ENCODE measurements at regions not wholly inside any gene's neighbourhood (a gene's known extent, or its start where the extent isn't known, plus 50 kb on each side); places are given as distances from the start of the nearest gene placed in this dataset.

- no peak overlapping the region for H3K27ac ChIP-seq
- H3K27me3 ChIP-seq (ENCODE audit: low read depth): no peaks in the 10 kb centered on the region
- intact Hi-C loops (cut with DNase I): no loop called here
- no peaks in the 10 kb centered on the region for H3K36me3 ChIP-seq
- H3K9me3 ChIP-seq: no peaks in the 10 kb centered on the region
- no peaks in the 10 kb centered on the region for H3K4me1 ChIP-seq
- TF ChIP-seq, protein P1, sequence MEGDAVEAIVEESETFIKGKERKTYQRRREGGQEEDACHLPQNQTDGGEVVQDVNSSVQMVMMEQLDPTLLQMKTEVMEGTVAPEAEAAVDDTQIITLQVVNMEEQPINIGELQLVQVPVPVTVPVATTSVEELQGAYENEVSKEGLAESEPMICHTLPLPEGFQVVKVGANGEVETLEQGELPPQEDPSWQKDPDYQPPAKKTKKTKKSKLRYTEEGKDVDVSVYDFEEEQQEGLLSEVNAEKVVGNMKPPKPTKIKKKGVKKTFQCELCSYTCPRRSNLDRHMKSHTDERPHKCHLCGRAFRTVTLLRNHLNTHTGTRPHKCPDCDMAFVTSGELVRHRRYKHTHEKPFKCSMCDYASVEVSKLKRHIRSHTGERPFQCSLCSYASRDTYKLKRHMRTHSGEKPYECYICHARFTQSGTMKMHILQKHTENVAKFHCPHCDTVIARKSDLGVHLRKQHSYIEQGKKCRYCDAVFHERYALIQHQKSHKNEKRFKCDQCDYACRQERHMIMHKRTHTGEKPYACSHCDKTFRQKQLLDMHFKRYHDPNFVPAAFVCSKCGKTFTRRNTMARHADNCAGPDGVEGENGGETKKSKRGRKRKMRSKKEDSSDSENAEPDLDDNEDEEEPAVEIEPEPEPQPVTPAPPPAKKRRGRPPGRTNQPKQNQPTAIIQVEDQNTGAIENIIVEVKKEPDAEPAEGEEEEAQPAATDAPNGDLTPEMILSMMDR (IDR thresholded peaks at IDR 0.05): no peak
- ATAC-seq (no peak), DNase-seq (no peak)
- no peak overlapping the region for H3K4me3 ChIP-seq
Observed at GRCh38 chr7:41103331-41103730, 599.6 kb downstream of the INHBA start.

DNA sequence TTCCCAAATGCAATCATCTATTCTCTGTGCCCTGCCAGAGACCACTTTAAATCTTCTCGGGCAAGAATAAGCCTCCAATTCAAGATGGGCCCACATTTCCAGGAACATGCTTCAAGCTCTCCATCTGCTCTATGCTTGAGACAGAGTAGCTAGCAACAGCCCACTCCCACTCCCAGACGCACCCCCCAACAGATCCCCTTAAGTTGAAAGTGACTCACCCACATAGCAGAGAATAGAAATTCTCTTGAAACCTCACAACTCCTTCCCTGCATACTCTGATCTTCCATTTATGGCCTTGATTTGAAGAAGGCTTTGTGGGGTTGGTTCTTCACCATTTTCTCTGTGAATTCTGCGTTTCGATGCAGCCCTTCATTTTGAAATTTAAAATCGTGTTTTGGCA lies 604.0 kb downstream of the INHBA start:
- Histone ChIP-seq H3K9me3 (no peaks in the 10 kb centered on the region), H3K4me1 (no peaks in the 10 kb centered on the region), H3K27ac (no peak overlapping the region), H3K27me3 (ENCODE audit: low read depth) (no peaks in the 10 kb centered on the region), H3K4me3 (no peak overlapping the region), H3K36me3 (no peaks in the 10 kb centered on the region)
- ATAC-seq (no peak), DNase-seq (no peak)
- intact Hi-C loops (cut with DNase I): no loop called here
- TF ChIP-seq, protein P1 (IDR thresholded peaks at IDR 0.05): no peak

- Histone ChIP-seq H3K36me3 (no peaks in the 10 kb centered on the region), H3K4me3 (no peak overlapping the region), H3K27me3 (ENCODE audit: low read depth) (no peaks in the 10 kb centered on the region), H3K4me1 (no peaks in the 10 kb centered on the region), H3K9me3 (no peaks in the 10 kb centered on the region), H3K27ac (no peak overlapping the region)
- DNase-seq (no peak), ATAC-seq (no peak)
- TF ChIP-seq, protein P1 (IDR thresholded peaks at IDR 0.05): no peak
- intact Hi-C loops (cut with DNase I): no loop called here
Observed at GRCh38 chr7:41098402-41098801, 604.5 kb downstream of the INHBA start.

DNA sequence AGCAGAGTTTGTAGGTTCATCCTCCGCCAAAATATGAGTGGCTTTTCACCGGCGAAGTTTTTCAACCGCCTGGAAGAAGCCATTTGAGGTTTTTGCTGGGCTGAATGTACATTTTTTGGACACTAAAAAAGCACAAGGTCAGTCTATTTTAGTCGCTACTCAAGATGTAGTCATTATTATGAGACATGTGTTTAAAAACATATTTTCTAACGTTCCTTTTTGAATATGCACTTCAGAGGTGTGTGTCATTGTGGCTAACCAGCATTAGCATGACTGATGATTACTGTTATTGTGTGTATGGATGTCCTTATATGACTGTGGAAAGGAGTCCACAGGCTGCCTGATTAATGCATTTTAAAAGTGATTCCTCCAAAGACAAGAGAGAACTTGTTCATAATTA lies 605.4 kb downstream of the INHBA start:
- TF ChIP-seq, protein P1 (IDR thresholded peaks at IDR 0.05): no peak
- no peak for ATAC-seq
- intact Hi-C loops (cut with DNase I): no loop called here
- Histone ChIP-seq H3K4me1 (no peaks in the 10 kb centered on the region), H3K36me3 (no peaks in the 10 kb centered on the region), H3K27me3 (ENCODE audit: low read depth) (no peaks in the 10 kb centered on the region), H3K4me3 (no peak overlapping the region), H3K9me3 (no peaks in the 10 kb centered on the region), H3K27ac (no peak overlapping the region)
- DNase-seq: no peak

- Histone ChIP-seq H3K4me3 (no peak overlapping the region), H3K27me3 (ENCODE audit: low read depth) (no peaks in the 10 kb centered on the region), H3K27ac (no peak overlapping the region), H3K4me1 (no peaks in the 10 kb centered on the region), H3K36me3 (no peaks in the 10 kb centered on the region), H3K9me3 (no peaks in the 10 kb centered on the region)
- TF ChIP-seq, protein P1 (IDR thresholded peaks at IDR 0.05): no peak
- ATAC-seq: no peak
- DNase-seq: no peak
- intact Hi-C loops (cut with DNase I): no loop called here
Observed at GRCh38 chr7:41096917-41097316, 606.0 kb downstream of the INHBA start.

DNA sequence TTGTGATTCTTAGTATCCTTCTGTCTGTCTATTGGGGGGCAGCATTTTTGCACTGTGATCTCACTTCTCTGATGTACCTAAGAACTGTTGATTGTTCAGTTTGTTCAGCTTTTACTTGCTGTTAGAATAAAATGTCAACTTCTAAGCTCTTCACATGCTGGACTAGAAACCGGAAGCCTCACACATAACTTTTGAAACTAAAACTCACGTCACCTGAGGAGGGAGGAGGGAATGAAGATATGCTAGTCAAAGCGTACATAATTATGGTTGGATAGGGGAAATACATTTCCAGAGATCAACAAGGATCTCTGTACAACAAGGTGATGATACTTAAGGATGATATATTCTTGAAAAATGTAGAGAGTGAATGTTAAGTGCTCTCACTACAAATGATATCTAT lies 609.7 kb downstream of the INHBA start:
- Histone ChIP-seq H3K27me3 (ENCODE audit: low read depth) (no peaks in the 10 kb centered on the region), H3K4me3 (no peak overlapping the region), H3K27ac (no peak overlapping the region), H3K36me3 (no peaks in the 10 kb centered on the region), H3K4me1 (no peaks in the 10 kb centered on the region), H3K9me3 (peaks cover 13% of the 10 kb centered on the region)
- ATAC-seq: no peak
- no peak for DNase-seq
- intact Hi-C loops (cut with DNase I): no loop called here
- TF ChIP-seq, protein P1 (IDR thresholded peaks at IDR 0.05): no peak
